COLO668 (cell line): ENCODE measurements at regions not wholly inside any gene's neighbourhood (a gene's known extent, or its start where the extent isn't known, plus 50 kb on each side); places are given as distances from the start of the nearest gene placed in this dataset.

Source experiments
- DNase-seq: peaks from one replicate; lab custom pipeline; 2025; ENCODE audit not compliant: unreplicated experiment; lab: John Stamatoyannopoulos, UW

GRCh38 chr4:13133700-13134099 lies 350.4 kb downstream of the RAB28 start:
- no peak for DNase-seq

- DNase-seq: no peak
Observed at GRCh38 chr4:13130848-13131247, 353.3 kb downstream of the RAB28 start.

- DNase-seq: no peak
Observed at GRCh38 chr4:13129095-13129494, 355.0 kb downstream of the RAB28 start.

- no peak for DNase-seq
Observed at GRCh38 chr4:13126976-13127910, 356.9 kb downstream of the RAB28 start.

- no peak for DNase-seq
Observed at GRCh38 chr4:13118633-13119032, 365.5 kb downstream of the RAB28 start.

- no peak for DNase-seq
Observed at GRCh38 chr4:13117185-13117584, 367.0 kb downstream of the RAB28 start.

- DNase-seq: no peak
Observed at GRCh38 chr4:13112030-13112429, 372.1 kb downstream of the RAB28 start.

- no peak for DNase-seq
Observed at GRCh38 chr4:13109536-13109935, 374.6 kb downstream of the RAB28 start.

GRCh38 chr4:13108096-13108495 lies 376.0 kb downstream of the RAB28 start:
- DNase-seq: no peak

GRCh38 chr4:13103382-13104015 lies 380.6 kb downstream of the RAB28 start:
- DNase-seq: no peak

- no peak for DNase-seq
Observed at GRCh38 chr4:13102092-13102742, 381.9 kb downstream of the RAB28 start.

- no peak for DNase-seq
Observed at GRCh38 chr4:13097971-13098370, 386.2 kb downstream of the RAB28 start.

GRCh38 chr4:13095722-13096121 lies 388.4 kb downstream of the RAB28 start:
- no peak for DNase-seq

- DNase-seq: no peak
Observed at GRCh38 chr4:13093170-13093569, 391.0 kb downstream of the RAB28 start.

- no peak for DNase-seq
Observed at GRCh38 chr4:13092702-13093101, 391.4 kb downstream of the RAB28 start.

GRCh38 chr4:13089659-13089998 lies 394.5 kb downstream of the RAB28 start:
- DNase-seq: no peak

- DNase-seq: no peak
Observed at GRCh38 chr4:13088726-13089658, 395.1 kb downstream of the RAB28 start.

GRCh38 chr4:13087041-13087440 lies 397.1 kb downstream of the RAB28 start:
- DNase-seq: no peak

- DNase-seq: no peak
Observed at GRCh38 chr4:13084210-13084609, 399.9 kb downstream of the RAB28 start.

- DNase-seq: no peak
Observed at GRCh38 chr4:13081830-13082229, 402.3 kb downstream of the RAB28 start.

- no peak for DNase-seq
Observed at GRCh38 chr4:13067077-13067476, 417.1 kb downstream of the RAB28 start.
